C4-2B (cell line): ENCODE measurements at regions not wholly inside any gene's neighbourhood (a gene's known extent, or its start where the extent isn't known, plus 50 kb on each side); places are given as distances from the start of the nearest gene placed in this dataset.

ENCODE experiments used
- CTCF ChIP-seq: fragments of 450-650 bp; conservative IDR thresholded peaks from 2 replicates; pipeline ENCODE4 v1.5.1; 2017; ENCODE audit warnings: mild to moderate bottlenecking
- ZFX ChIP-seq: fragments of 450-650 bp; IDR thresholded peaks from 2 replicates; pipeline ENCODE4 v1.6.1; 2017

GRCh38 chr4:79663865-79664264 lies 255.8 kb upstream of the GK2 start:
- TF ChIP-seq CTCF (no peak), ZFX (no peak)
